Activated CD8-positive, alpha-beta T cell treated with anti-CD3 and anti-CD28 coated beads for 36 hours (primary cell): ENCODE measurements at regions not wholly inside any gene's neighbourhood (a gene's known extent, or its start where the extent isn't known, plus 50 kb on each side); places are given as distances from the start of the nearest gene placed in this dataset.

Source experiments
- ATAC-seq: fragments of 200-7000 bp; cut with Tn5 transposase; one replicate; pipeline ENCODE4 v1.10.0; 2021; ENCODE audit warnings: mild to moderate bottlenecking, moderate library complexity
- CTCF ChIA-PET: fragments of 350-600 bp; sonication (Branson Sonifier 250); formaldehyde crosslinking; loops from one replicate; lab custom pipeline; 2021; ENCODE audit warnings: antibody characterized with exemption; lab: Charles Lee
- POLR2A ChIA-PET: fragments of 350-600 bp; sonication (Branson Sonifier 250); formaldehyde crosslinking; loops from one replicate; lab custom pipeline; 2021; ENCODE audit warnings: antibody characterized with exemption; lab: Charles Lee
- DNase-seq: peaks from one replicate; pipeline ENCODE4 v3.0.0-alpha.2; 2020
- H3K27ac Mint-ChIP-seq: one replicate; pipeline ENCODE4 v1.8.0; 2021; ENCODE audit warnings: mild to moderate bottlenecking, mixed read lengths
- H3K27me3 Mint-ChIP-seq: one replicate; pipeline ENCODE4 v1.8.0; 2021; ENCODE audit warnings: mixed read lengths
- H3K36me3 Mint-ChIP-seq: one replicate; pipeline ENCODE4 v1.8.0; 2021; ENCODE audit warnings: low read depth, mixed read lengths
- H3K4me1 Mint-ChIP-seq: one replicate; pipeline ENCODE4 v1.8.0; 2021; ENCODE audit warnings: low read depth, mixed read lengths
- H3K4me3 Mint-ChIP-seq: one replicate; pipeline ENCODE4 v1.8.0; 2021; ENCODE audit warnings: mild to moderate bottlenecking, moderate library complexity, mixed read lengths
- H3K9me3 Mint-ChIP-seq: one replicate; pipeline ENCODE4 v1.8.0; 2021; ENCODE audit warnings: mixed read lengths
- intact Hi-C: fragments of 100-400 bp; cut with micrococcal nuclease; formaldehyde crosslinking; loops from one replicate; pipeline ENCODE4 v1.10.0; 2022
- TF ChIP-seq, protein P1 (sequence below): fragments of 200-600 bp; IDR thresholded peaks from one replicate; pipeline ENCODE4 v1.8.0; 2022; ENCODE audit warnings: antibody characterized with exemption, mild to moderate bottlenecking

DNA sequence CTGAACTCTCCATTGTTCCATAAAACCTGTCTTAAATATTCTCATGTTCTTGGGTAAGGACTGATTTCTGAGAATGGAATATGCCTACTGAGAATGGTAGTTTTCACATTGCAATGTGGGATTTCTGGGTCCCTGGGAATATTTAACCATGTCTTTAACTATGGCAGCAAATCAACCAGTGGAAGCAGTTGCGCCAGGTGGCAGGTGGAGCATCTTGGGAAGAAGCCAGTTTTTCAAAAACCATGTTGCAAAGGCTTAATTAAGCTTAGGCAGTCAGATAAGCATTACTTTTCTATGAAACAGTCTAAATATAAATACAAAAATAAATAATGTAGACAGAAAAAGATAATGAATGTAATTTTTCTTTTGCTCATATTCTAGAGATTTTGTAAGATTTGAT, 448.1 kb downstream of the ADAMTS20 start:
- H3K36me3 Mint-ChIP-seq, result no peaks in the 10 kb centered on the region
- no peak for DNase-seq
- H3K27me3 Mint-ChIP-seq, result no peaks in the 10 kb centered on the region
- no peak overlapping the region for H3K27ac Mint-ChIP-seq
- no peak overlapping the region for H3K4me3 Mint-ChIP-seq
- H3K4me1 Mint-ChIP-seq, result no peaks in the 10 kb centered on the region
- no peaks in the 10 kb centered on the region for H3K9me3 Mint-ChIP-seq
- ATAC-seq, result no peak
- CTCF ChIA-PET, result no interaction called here
- intact Hi-C loops, result no loop called here
- POLR2A ChIA-PET, result no interaction called here
- TF ChIP-seq, protein P1, sequence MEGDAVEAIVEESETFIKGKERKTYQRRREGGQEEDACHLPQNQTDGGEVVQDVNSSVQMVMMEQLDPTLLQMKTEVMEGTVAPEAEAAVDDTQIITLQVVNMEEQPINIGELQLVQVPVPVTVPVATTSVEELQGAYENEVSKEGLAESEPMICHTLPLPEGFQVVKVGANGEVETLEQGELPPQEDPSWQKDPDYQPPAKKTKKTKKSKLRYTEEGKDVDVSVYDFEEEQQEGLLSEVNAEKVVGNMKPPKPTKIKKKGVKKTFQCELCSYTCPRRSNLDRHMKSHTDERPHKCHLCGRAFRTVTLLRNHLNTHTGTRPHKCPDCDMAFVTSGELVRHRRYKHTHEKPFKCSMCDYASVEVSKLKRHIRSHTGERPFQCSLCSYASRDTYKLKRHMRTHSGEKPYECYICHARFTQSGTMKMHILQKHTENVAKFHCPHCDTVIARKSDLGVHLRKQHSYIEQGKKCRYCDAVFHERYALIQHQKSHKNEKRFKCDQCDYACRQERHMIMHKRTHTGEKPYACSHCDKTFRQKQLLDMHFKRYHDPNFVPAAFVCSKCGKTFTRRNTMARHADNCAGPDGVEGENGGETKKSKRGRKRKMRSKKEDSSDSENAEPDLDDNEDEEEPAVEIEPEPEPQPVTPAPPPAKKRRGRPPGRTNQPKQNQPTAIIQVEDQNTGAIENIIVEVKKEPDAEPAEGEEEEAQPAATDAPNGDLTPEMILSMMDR, result no peak

DNA sequence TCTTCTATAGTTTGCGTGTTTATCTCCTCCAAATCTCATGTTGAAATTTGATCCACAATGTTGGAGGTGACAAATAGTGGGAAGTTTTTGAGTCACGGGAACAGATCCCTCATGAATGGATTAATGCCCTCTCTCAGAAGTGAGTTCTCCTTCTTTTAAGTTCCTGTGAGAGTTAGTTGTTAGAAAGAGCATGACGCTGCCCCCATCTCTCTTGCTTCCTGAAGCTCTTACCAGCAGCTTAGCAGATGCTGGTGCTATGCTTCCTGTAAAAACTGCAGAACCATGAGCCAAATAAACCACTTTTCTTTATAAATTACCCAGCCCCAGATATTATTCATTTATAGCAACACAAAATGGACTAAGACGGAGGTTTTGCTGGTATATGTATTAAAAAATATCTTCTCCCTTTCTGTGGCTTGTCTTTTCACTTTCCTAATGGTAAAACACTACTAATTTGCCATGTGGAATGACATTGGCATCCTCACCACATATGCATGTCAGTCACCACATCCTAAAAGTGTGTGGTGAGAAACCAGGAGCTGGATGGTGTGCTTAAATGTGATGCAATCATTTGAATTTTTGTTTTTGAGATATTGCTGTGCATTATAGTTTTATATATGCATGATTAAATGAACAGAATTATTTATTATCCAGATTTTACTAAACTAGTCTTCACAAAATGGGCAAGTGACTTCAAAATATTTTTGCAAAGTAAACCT, 449.3 kb downstream of the ADAMTS20 start:
- TF ChIP-seq, protein P1, result no peak
- Mint-ChIP-seq H3K27me3 (no peaks in the 10 kb centered on the region), H3K36me3 (no peaks in the 10 kb centered on the region), H3K4me3 (no peak overlapping the region), H3K27ac (no peak overlapping the region), H3K4me1 (no peaks in the 10 kb centered on the region), H3K9me3 (no peaks in the 10 kb centered on the region)
- DNase-seq, result no peak
- POLR2A ChIA-PET, result no interaction called here
- intact Hi-C loops, result no loop called here
- CTCF ChIA-PET, result no interaction called here
- ATAC-seq, result no peak

DNA sequence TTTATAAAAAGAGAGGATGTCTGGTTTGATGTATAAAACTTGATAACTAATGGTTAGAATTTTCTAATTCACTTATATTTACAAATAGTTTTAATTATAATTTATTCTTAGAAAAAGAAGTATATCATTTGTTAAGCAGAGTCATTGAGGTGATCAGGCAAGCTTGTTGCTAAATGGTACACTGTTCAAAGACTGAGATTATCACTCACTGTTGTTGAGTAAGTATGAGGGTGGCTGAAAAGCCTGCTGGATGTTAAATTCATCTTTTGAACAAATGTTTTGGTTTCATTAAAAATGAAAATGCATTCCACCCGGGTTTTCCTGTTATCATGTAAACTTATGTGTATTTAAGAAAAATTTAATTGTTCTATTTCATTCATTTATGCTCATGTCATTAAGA, 451.8 kb downstream of the ADAMTS20 start:
- H3K9me3 Mint-ChIP-seq, result peaks cover 1% of the 10 kb centered on the region
- H3K4me3 Mint-ChIP-seq, result no peak overlapping the region
- no peaks in the 10 kb centered on the region for H3K4me1 Mint-ChIP-seq
- TF ChIP-seq, protein P1, result no peak
- H3K36me3 Mint-ChIP-seq, result no peaks in the 10 kb centered on the region
- ATAC-seq (no peak), DNase-seq (no peak)
- intact Hi-C loops, result no loop called here
- CTCF ChIA-PET, result no interaction called here
- POLR2A ChIA-PET, result no interaction called here
- H3K27ac Mint-ChIP-seq, result no peak overlapping the region
- no peaks in the 10 kb centered on the region for H3K27me3 Mint-ChIP-seq

DNA sequence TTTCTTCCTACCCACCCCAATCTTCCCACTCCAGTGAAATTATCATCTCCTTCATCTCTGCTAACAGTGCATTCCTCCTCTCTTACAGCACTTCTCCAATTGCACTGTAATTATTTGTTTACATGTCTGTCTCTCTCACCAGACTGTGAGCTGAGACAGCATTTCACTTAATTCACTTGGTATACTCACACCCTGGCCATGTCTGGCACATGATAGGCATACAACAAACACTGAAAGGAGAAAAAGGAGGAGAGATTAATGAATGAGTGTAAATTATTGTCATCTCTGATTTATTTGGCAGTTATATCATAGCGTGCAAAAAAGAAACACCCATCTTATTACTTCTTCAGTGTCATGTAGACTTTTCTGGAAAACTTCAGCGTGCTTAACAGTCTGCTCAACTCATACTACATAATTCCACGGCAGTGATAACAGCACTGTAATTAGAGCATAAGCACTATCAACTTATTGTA, 452.3 kb downstream of the ADAMTS20 start:
- Mint-ChIP-seq H3K27me3 (no peaks in the 10 kb centered on the region), H3K36me3 (no peaks in the 10 kb centered on the region), H3K27ac (no peak overlapping the region), H3K4me3 (no peak overlapping the region), H3K9me3 (peaks cover 1% of the 10 kb centered on the region), H3K4me1 (no peaks in the 10 kb centered on the region)
- intact Hi-C loops, result no loop called here
- ChIA-PET CTCF (no interaction called here), POLR2A (no interaction called here)
- DNase-seq (no peak), ATAC-seq (no peak)
- TF ChIP-seq, protein P1, result no peak

DNA sequence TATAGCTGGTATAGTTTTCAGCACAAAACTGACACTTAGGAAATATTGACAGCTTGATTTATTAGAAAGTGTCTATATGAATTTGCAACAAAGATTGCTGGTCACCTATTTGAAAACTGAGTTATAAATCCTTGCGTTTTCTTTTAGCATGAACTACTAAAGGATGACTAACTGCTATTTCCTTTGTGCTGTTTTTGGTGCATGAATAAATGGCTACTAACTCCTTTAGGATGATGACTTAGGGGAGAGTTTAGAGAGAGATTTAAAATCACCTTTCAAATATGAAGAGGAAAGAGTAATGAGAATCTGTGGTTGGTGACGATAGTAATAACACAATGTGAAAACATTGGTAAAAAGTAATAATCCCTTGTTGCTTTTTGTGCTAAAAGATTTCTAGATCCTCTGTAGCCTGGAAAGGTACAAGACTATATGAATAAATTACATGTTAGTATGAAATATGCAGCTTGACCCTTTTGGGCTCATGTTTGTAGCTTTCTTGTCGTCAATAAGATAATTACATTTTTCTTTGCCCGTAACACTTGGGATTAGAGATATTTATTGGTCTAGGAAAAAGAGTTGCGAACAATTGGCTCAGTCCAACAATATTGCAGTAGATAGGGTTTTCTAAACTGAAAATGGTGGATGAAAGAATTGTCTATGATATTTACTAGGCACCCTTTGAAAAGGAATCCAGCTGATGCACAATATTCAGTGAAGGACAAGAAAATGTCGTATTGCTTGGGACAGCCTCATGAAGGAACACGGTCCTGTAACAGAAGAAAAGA, 453.0 kb downstream of the ADAMTS20 start:
- Mint-ChIP-seq H3K27ac (no peak overlapping the region), H3K9me3 (peaks cover 1% of the 10 kb centered on the region), H3K4me1 (no peaks in the 10 kb centered on the region), H3K4me3 (no peak overlapping the region), H3K27me3 (no peaks in the 10 kb centered on the region), H3K36me3 (no peaks in the 10 kb centered on the region)
- DNase-seq (no peak), ATAC-seq (no peak)
- intact Hi-C loops, result no loop called here
- ChIA-PET CTCF (no interaction called here), POLR2A (no interaction called here)
- TF ChIP-seq, protein P1, result no peak
